ENCODE measurements at regions not wholly inside any gene's neighbourhood (a gene's known extent, or its start where the extent isn't known, plus 50 kb on each side); places are given as distances from the start of the nearest gene placed in this dataset.

- peaks cover 0 to 56% (median 0%) of the 10 kb centered on the region in 4 donors for H3K9me3 ChIP-seq
- 76 to 83% methylated on average over 16 to 21 of the region's 22 CpGs for WGBS, 2 donors
- H3K4me3 ChIP-seq: no peak overlapping the region
- H3K27me3 ChIP-seq: no peaks in the 10 kb centered on the region
- H3K27ac ChIP-seq: no peak overlapping the region
- TF ChIP-seq POLR2A (IDR thresholded peaks at IDR 0.05) (no peak), CTCF (IDR thresholded peaks at IDR 0.05) (no peak), EP300 (IDR thresholded peaks at IDR 0.05) (no peak)
- DNase-seq (ENCODE audit: low spot score in 2 of 2): no peak
- H3K36me3 ChIP-seq: no peaks in the 10 kb centered on the region
- H3K4me1 ChIP-seq: no peaks in the 10 kb centered on the region
Observed at GRCh38 chr22:49549256-49550140, 278.2 kb downstream of the BRD1 start.

- Histone ChIP-seq H3K36me3 (no peaks in the 10 kb centered on the region), H3K9me3 (peaks cover 0 to 50% (median 0%) of the 10 kb centered on the region in 4 donors), H3K27ac (no peak overlapping the region), H3K4me1 (no peaks in the 10 kb centered on the region), H3K27me3 (no peaks in the 10 kb centered on the region), H3K4me3 (no peak overlapping the region)
- no peak for TF ChIP-seq CTCF (IDR thresholded peaks at IDR 0.05)
- no peak for TF ChIP-seq EP300 (IDR thresholded peaks at IDR 0.05)
- no peak for TF ChIP-seq POLR2A (IDR thresholded peaks at IDR 0.05)
- WGBS, 2 donors: 42 to 46% methylated on average over 17 of the region's 17 CpGs
- DNase-seq (ENCODE audit: low spot score in 2 of 2): no peak
Observed at GRCh38 chr22:49548356-49549202, 279.1 kb downstream of the BRD1 start.

GRCh38 chr22:49547751-49548239 is 279.9 kb downstream of the BRD1 start:
- Histone ChIP-seq H3K4me3 (no peak overlapping the region), H3K4me1 (no peaks in the 10 kb centered on the region), H3K36me3 (no peaks in the 10 kb centered on the region), H3K9me3 (peaks cover 0 to 49% (median 0%) of the 10 kb centered on the region in 4 donors), H3K27ac (no peak overlapping the region), H3K27me3 (no peaks in the 10 kb centered on the region)
- no peak for DNase-seq (ENCODE audit: low spot score in 2 of 2)
- 88 to 91% methylated on average over 15 to 16 of the region's 16 CpGs for WGBS, 2 donors
- no peak for TF ChIP-seq EP300 (IDR thresholded peaks at IDR 0.05)
- no peak for TF ChIP-seq CTCF (IDR thresholded peaks at IDR 0.05)

- 90 to 91% methylated on average over 16 of the region's 16 CpGs for WGBS, 2 donors
- Histone ChIP-seq H3K27me3 (no peaks in the 10 kb centered on the region), H3K4me1 (no peaks in the 10 kb centered on the region), H3K9me3 (peaks cover 0 to 46% (median 0%) of the 10 kb centered on the region in 4 donors), H3K36me3 (no peaks in the 10 kb centered on the region), H3K4me3 (no peak overlapping the region), H3K27ac (no peak overlapping the region)
- no peak for DNase-seq (ENCODE audit: low spot score in 2 of 2)
- no peak for TF ChIP-seq CTCF (IDR thresholded peaks at IDR 0.05)
- TF ChIP-seq EP300 (IDR thresholded peaks at IDR 0.05): no peak
- no peak for TF ChIP-seq POLR2A (IDR thresholded peaks at IDR 0.05)
Observed at GRCh38 chr22:49546811-49547585, 280.7 kb downstream of the BRD1 start.

Data from tibial nerve (tissue), 4 donors.